H1 (cell line): ENCODE measurements at regions not wholly inside any gene's neighbourhood (a gene's known extent, or its start where the extent isn't known, plus 50 kb on each side); places are given as distances from the start of the nearest gene placed in this dataset.

Experiments
- CHD7 ChIP-seq: fragments of 300-600 bp; sonication (generic); IDR thresholded peaks from 2 replicates; pipeline ENCODE4 v1.7.1; 2012; ENCODE audit warnings: low read length, moderate library complexity, mild to moderate bottlenecking, inconsistent platforms; ENCODE audit not compliant: insufficient replicate concordance
- CTBP2 ChIP-seq: IDR thresholded peaks from 2 replicates; pipeline ENCODE4 v1.7.0; 2011; ENCODE audit warnings: borderline replicate concordance, mild to moderate bottlenecking, moderate library complexity, mixed read lengths, low read length; ENCODE audit not compliant: insufficient read depth, insufficient read length
- CTCF ChIP-seq, 3 experiments: IDR thresholded peaks; 1 replicate in 2 of 3; 2 replicates in 1 of 3; pipeline versions ENCODE4 v1.5.1 to v1.6.1; 2011; ENCODE audit warnings: low read length in 3 of 3, mild to moderate bottlenecking in 3 of 3, inconsistent platforms in 2 of 3, low read depth in 1 of 3, moderate library complexity in 1 of 3; ENCODE audit not compliant: insufficient read depth in 1 of 3; ENCODE audit errors: control extremely low read depth in 1 of 3
- FOSL1 ChIP-seq: IDR thresholded peaks from 2 replicates; pipeline ENCODE4 v1.6.1; 2011; ENCODE audit warnings: mild to moderate bottlenecking, low read depth, low read length, moderate library complexity; ENCODE audit not compliant: insufficient read depth
- POLR2A ChIP-seq, 2 experiments: IDR thresholded peaks; 1 replicate in 1 of 2; 2 replicates in 1 of 2; pipeline ENCODE4 v1.6.1; 2011; ENCODE audit warnings: low read depth in 2 of 2, low read length in 2 of 2, mild to moderate bottlenecking in 2 of 2; ENCODE audit errors: control extremely low read depth in 1 of 2
- TF ChIP-seq, protein P1 (sequence below): IDR thresholded peaks from 2 replicates; pipeline ENCODE4 v1.6.1; 2011; ENCODE audit warnings: low read length, improper control_type of control experiment

- no peak for TF ChIP-seq CHD7
- no peak for TF ChIP-seq POLR2A (IDR thresholded peaks at IDR 0.05; ENCODE audit: control extremely low read depth in 1 of 2, low read depth in 2 of 2, low read length in 2 of 2)
- no peak for TF ChIP-seq FOSL1
- TF ChIP-seq, protein P1, sequence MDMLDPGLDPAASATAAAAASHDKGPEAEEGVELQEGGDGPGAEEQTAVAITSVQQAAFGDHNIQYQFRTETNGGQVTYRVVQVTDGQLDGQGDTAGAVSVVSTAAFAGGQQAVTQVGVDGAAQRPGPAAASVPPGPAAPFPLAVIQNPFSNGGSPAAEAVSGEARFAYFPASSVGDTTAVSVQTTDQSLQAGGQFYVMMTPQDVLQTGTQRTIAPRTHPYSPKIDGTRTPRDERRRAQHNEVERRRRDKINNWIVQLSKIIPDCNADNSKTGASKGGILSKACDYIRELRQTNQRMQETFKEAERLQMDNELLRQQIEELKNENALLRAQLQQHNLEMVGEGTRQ, result no peak
- no peak for TF ChIP-seq CTBP2
- TF ChIP-seq CTCF (IDR thresholded peaks at IDR 0.05; ENCODE audit: control extremely low read depth in 1 of 3, insufficient read depth in 1 of 3, low read depth in 1 of 3, low read length in 3 of 3), result no peak
- TF ChIP-seq, all 59 proteins: peak for 0
These were observed 54.2 kb upstream of the LAS1L start (continued) for GRCh38 chrX:65588795-65589194.
